GM21576 (cell line): ENCODE measurements at regions not wholly inside any gene's neighbourhood (a gene's known extent, or its start where the extent isn't known, plus 50 kb on each side); places are given as distances from the start of the nearest gene placed in this dataset.
"Not testable (repeated sequence)": the region's sequence is repeated elsewhere in the genome, so short reads cannot be mapped to it uniquely, and the experiment has no call there.

ENCODE experiments used
- ATAC-seq: cut with Tn5 transposase; IDR thresholded peaks from one replicate; pipeline ENCODE4 v1.9.1; 2021; ENCODE audit warnings: mild to moderate bottlenecking, moderate library complexity; ENCODE audit not compliant: unreplicated experiment

GRCh38 chr6:167227984-167228383, 63.1 kb upstream of the UNC93A start:
- ATAC-seq: no peak

- no peak for ATAC-seq
Measured at GRCh38 chr6:167229586-167229985, 61.5 kb upstream of the UNC93A start.

DNA sequence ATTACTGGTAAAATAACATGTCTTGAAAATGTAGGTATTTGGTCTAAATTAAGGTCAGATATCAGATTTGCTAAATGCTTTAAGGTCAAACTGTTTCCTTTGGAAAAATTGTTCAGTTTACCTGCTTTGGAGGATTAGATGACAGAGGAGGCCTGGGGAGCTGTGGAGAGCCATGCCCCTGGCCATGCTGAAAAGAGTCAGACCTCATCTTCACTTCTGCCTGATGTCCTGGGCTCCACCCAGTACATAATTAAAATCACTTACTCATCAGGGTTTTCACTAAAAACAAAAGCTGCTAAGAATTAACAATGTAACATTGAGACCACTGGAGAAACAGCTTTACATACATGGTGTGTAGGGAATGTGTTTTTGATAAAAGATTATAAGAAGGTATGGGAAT, 60.8 kb upstream of the UNC93A start:
- ATAC-seq: no peak

- no peak for ATAC-seq
Measured at GRCh38 chr6:167232356-167232755, 58.8 kb upstream of the UNC93A start.

- no peak for ATAC-seq
Measured at GRCh38 chr6:167233490-167233889, 57.6 kb upstream of the UNC93A start.

- ATAC-seq: not testable (repeated sequence)
Measured at GRCh38 chr6:167234576-167234975, 56.5 kb upstream of the UNC93A start.

DNA sequence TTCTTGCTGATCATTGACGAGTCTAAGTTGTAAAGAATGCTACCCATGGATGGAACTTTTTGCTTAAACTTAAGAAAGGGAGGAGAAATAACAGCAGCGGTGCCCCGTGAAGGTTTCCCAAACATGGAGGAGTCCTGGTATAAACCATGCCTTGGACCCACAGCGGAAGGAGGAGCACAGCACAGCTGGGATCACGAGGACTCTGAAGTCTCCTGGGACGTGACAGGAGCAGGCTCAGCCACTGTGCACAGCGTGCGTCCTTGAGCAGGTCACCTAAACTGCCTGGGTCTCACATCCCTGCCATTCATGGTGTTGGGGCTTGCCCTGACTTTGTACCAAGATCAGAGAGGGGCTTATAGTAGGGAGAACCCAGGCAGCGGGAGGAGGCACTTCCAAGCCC, 56.1 kb upstream of the UNC93A start:
- no peak for ATAC-seq

- ATAC-seq: no peak
Measured at GRCh38 chr6:167235421-167236238, 55.5 kb upstream of the UNC93A start.

GRCh38 chr6:167236239-167236571, 54.9 kb upstream of the UNC93A start:
- ATAC-seq: no peak

DNA sequence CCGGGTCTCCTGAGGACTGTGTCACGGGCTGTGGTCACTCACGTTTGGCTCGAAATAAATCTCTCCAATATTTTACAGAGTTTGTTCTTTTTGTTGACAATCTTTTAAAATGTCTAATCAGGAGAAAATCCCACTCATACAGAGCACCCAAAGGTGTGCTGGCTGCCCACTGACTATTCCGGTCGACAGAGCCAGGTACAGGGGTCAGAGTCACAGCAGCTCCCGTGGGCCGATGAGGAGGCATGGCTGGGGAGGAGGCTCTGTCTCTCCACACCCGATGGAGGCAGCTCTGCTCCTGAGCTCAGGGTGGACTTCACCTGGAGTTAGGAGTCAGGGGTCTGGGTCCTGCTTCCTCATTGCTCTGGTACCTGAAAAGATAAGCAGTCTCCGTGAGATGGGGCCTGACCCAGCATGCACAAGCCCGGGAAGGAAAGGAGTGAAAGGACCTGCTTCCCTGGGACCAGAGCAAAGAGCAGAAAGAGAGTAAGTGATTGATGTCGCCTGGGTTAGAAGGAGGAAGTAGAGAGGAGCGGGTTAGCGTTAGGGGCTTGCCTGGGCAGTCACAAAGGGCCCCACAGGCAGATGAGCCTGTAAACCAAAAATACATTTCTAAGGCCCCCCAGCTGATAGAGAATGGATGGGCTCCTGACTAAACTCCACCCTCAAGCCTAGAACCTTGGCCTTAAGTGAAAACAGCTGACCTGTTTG, 53.5 kb upstream of the UNC93A start:
- no peak for ATAC-seq

GRCh38 chr6:167238146-167238693, 52.9 kb upstream of the UNC93A start:
- no peak for ATAC-seq

DNA sequence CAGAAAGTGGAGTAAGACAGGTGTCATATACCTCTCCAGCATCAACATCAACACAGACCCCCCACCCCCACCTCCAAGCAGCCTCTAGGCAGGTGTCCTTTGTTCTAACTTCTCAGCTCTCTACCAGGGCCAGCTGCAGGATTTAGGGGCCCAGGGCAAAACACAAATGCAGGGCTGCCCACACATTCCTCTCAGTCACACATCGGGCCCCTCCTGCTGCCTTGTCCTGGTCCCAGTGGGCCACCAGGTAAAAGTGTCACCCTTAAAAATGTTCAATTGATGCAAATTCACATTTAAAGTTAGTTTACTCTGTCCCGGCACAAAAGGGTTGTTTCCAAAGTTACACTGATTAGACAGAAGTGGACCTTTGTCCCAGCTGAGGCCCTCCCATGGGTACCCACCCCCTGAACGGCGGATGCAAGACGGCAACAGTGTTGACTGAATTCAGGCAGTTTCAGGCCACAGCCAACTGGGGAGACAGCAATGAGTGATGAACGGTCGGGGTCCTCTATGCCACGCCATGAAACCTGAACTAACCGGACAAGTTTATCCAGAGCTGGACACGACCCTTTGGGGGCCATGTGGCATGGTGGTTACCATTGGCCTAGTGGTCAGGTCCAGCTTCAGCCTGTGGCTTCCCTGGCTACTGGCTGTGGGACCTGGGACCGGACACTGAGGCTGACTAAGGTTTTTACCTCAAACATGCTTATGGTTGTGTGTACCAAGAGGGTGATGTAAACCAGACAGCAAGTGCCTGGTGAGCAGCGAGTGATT, 52.2 kb upstream of the UNC93A start:
- no peak for ATAC-seq

DNA sequence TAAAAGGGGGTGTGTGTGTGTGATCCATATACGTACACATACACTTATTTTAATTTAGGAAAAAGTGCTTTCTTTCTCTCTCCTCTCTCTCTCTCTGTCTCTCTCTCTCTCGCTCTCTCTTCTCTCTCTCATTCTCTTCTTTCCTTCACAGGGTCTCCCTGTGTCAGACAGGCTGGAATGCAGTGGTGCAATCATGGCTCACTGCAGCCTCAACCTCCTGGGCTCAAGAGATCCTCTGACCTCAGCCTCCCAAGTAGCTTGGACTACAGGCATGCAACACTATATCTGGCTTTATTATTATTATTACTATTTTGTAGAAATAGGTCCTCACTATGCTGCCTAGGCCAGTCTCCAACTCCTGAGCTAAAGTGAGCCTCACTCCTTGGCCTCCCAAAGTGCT, 51.6 kb upstream of the UNC93A start:
- ATAC-seq: not testable (repeated sequence)

DNA sequence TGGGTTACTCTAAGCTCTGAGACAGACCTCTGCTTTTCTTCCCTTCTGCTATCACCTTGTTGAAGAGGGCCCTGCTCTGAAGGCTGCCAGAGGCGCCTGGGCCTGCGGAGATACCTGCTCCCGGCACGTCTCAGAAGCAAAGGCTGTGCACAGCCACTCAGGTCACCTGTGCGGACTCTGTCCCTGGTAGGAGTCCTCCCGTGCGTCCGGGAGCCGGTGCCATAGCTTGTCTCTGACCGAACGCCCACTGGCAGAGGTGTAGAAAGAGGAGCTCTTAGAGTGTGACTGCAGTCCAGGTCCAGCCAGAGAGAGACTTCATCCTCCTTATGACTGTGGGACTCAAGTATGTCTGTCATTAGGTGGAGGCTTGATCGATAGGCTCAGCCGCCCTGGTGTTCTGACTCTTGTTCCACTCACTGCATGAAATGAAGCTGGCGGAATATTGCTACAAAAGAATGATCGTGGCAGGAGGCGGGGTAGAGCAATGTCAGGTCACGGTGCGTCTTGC, 51.0 kb upstream of the UNC93A start:
- ATAC-seq: no peak
